ENCODE measurements at regions not wholly inside any gene's neighbourhood (a gene's known extent, or its start where the extent isn't known, plus 50 kb on each side); places are given as distances from the start of the nearest gene placed in this dataset.
"Not testable (repeated sequence)": the region's sequence is repeated elsewhere in the genome, so short reads cannot be mapped to it uniquely, and the experiment has no call there.

DNA sequence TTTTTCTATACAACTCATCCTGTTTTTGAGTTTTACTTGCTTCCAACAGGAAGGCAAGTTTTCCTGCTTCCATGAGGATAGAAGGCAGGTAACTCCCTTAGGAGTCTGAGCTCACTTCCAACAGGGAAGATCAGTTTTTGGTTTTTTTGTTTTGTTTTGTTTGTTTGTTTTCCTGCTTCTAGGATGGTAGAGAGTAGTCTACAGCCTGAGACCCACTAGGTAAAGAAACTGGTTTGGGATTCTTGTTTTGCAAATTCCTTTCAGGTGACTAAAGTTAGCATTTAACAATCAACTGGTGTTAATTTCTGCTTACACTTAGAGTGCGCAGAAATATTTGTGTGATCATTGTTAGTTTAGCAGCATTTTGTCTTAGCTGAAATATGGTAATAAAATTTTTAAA, 227.8 kb upstream of the TACR3 start:
- TF ChIP-seq POLR2AphosphoS5 (IDR thresholded peaks at IDR 0.05; ENCODE audit: low read depth, low read length): no peak
- TF ChIP-seq TAF1 (IDR thresholded peaks at IDR 0.05; ENCODE audit: borderline replicate concordance, low read depth, low read length): no peak
- TF ChIP-seq POLR2A (IDR thresholded peaks at IDR 0.05; ENCODE audit: low read depth, low read length): no peak

GRCh38 chr4:103946621-103947268, 227.0 kb upstream of the TACR3 start:
- DNase-seq (ENCODE audit: insufficient read length); FAIRE-seq: not testable (repeated sequence)

More for the DNA sequence above, 227.8 kb upstream of the TACR3 start:
- no peak for DNase-seq (ENCODE audit: insufficient read length)
- no peak for FAIRE-seq

DNA sequence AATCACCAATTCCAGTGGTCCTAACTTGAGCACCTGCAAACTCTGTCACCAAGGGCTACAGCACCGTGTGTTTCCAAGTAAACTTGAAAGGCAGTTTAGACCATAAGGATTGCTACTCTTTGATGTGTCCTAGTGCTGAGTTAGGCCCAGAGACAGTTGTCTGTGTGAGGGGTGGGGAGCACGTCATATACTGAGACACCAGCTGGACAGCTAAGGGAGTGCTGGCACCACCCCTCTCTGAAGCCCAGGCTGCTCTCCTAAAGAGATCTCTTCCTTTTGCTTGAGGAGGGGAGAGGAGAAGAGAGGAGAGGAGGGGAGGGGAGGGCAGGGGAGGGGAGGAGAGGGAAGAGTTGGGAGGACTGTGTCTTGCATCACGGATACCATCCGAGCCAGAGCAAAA, 218.7 kb upstream of the TACR3 start:
- no peak for DNase-seq (ENCODE audit: insufficient read length)
- no peak for TF ChIP-seq TAF1 (IDR thresholded peaks at IDR 0.05; ENCODE audit: borderline replicate concordance, low read depth, low read length)
- TF ChIP-seq POLR2A (IDR thresholded peaks at IDR 0.05; ENCODE audit: low read depth, low read length): no peak
- no peak for TF ChIP-seq POLR2AphosphoS5 (IDR thresholded peaks at IDR 0.05; ENCODE audit: low read depth, low read length)
- FAIRE-seq: no peak

DNA sequence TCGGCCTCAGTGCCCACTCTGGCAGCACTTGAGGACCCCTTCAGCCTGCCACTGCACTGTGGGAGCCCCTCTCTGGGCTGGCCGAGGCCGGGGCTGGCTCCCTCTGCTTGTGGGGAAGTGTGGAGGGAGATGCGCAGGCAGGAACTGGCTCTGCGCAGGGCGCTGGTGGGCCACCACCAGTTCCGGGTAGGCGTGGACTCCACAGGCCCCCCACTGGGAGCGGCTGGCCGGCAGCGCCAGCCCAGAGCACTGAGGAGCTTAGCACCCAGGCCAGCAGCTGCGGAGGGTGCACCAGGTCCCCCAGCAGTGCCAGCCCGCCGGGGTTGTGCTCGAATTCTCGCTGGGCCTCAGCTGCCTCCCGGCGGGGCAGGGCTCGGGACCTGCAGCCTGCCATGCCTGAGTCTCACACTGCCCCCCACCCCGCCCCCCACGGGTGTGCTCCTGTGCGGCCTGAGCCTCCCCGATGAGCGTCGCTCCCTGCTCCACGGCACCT, 216.9 kb upstream of the TACR3 start:
- TF ChIP-seq POLR2AphosphoS5 (IDR thresholded peaks at IDR 0.05; ENCODE audit: low read depth, low read length): no peak
- no peak for TF ChIP-seq TAF1 (IDR thresholded peaks at IDR 0.05; ENCODE audit: borderline replicate concordance, low read depth, low read length)
- TF ChIP-seq POLR2A (IDR thresholded peaks at IDR 0.05; ENCODE audit: low read depth, low read length): no peak
- FAIRE-seq: no peak

GRCh38 chr4:103934178-103934789, 214.5 kb upstream of the TACR3 start:
- TF ChIP-seq POLR2AphosphoS5 (IDR thresholded peaks at IDR 0.05; ENCODE audit: low read depth, low read length): no peak
- no peak for TF ChIP-seq POLR2A (IDR thresholded peaks at IDR 0.05; ENCODE audit: low read depth, low read length)
- TF ChIP-seq TAF1 (IDR thresholded peaks at IDR 0.05; ENCODE audit: borderline replicate concordance, low read depth, low read length): no peak
- FAIRE-seq: peak; percentile 72
- no peak for DNase-seq (ENCODE audit: insufficient read length)

More for the DNA sequence above, 216.9 kb upstream of the TACR3 start:
- DNase-seq (ENCODE audit: insufficient read length): no peak

- FAIRE-seq: no peak
- TF ChIP-seq TAF1 (IDR thresholded peaks at IDR 0.05; ENCODE audit: borderline replicate concordance, low read depth, low read length) (no peak), POLR2AphosphoS5 (IDR thresholded peaks at IDR 0.05; ENCODE audit: low read depth, low read length) (no peak)
Measured at GRCh38 chr4:103928370-103928769, 208.6 kb upstream of the TACR3 start.

DNA sequence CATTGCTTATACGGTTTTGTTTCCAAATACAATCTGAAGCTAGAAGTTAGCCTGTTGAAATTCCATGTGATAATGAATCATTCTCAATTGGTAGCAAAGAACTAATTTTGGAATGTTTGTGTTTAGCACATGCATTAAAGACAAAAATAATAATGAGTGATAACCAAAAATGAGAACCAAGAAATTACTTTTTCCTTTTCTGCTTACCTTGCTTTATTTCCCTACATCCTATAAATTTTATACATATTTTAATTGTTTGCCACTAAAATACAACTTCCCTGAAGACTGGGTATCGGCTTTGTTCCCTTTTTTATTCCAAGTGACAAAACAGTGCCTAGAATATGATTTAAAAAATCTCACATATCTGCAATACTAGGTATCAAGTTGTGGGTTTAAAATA, 203.8 kb upstream of the TACR3 start:
- DNase-seq (ENCODE audit: insufficient read length) (no peak), FAIRE-seq (no peak)
- no peak for TF ChIP-seq POLR2AphosphoS5 (IDR thresholded peaks at IDR 0.05; ENCODE audit: low read depth, low read length)
- no peak for TF ChIP-seq POLR2A (IDR thresholded peaks at IDR 0.05; ENCODE audit: low read depth, low read length)
- no peak for TF ChIP-seq TAF1 (IDR thresholded peaks at IDR 0.05; ENCODE audit: borderline replicate concordance, low read depth, low read length)

More at GRCh38 chr4:103928370-103928769, 208.6 kb upstream of the TACR3 start:
- no peak for DNase-seq (ENCODE audit: insufficient read length)

DNA sequence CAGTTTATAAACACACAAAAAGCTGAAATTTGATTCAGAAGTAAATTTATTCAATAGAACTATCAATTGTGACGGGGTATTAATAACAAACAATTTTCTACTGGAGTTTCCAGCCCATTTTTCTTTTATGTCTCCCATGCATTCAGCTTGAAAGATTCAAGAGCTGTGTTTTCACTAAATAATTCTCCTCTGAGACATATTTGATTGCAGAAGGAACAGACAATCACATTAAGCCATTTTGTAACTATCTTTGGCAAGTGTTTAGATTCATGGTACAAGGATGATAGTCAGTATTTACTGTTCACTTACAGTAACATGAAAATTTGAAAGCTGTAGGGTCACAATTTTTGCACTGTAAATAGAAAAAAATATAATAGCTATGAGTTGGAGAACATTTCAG, 198.4 kb upstream of the TACR3 start:
- DNase-seq (ENCODE audit: insufficient read length): no peak
- no peak for TF ChIP-seq TAF1 (IDR thresholded peaks at IDR 0.05; ENCODE audit: borderline replicate concordance, low read depth, low read length)
- TF ChIP-seq POLR2A (IDR thresholded peaks at IDR 0.05; ENCODE audit: low read depth, low read length): no peak
- no peak for TF ChIP-seq POLR2AphosphoS5 (IDR thresholded peaks at IDR 0.05; ENCODE audit: low read depth, low read length)
- no peak for FAIRE-seq

DNA sequence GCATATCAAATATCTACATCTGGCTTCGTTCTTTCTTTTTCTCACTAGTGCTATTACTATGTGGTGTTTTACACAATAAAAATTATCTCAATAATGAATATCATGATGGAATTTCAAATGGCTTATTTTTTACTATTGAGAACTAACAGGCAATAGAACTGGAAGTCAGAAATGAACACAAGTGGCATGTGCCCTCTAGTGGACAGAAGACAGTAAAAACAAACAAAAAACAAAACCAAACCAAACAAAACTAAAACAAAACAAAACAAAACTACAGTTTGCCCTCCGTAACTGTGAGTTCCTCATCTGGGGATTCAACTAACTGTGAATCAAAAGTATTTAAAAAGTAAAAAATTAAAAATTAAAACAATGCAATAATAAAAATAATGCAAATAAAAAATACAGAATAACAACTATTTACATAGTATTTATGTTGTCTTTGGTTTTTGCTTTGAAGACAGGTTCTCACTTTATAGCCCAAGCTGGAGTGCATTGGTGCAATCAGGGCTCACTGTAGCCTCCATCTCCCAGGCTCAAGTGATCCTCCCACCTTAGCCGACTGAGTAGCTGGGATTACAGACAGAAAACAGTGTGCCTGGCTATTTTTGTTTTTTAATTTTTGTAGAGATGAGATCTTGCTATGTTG, 195.6 kb upstream of the TACR3 start:
- DNase-seq (ENCODE audit: insufficient read length): no peak
- TF ChIP-seq POLR2AphosphoS5 (IDR thresholded peaks at IDR 0.05; ENCODE audit: low read depth, low read length) (no peak), TAF1 (IDR thresholded peaks at IDR 0.05; ENCODE audit: borderline replicate concordance, low read depth, low read length) (no peak), POLR2A (IDR thresholded peaks at IDR 0.05; ENCODE audit: low read depth, low read length) (no peak)
- peak; percentile 85 for FAIRE-seq

GRCh38 chr4:103907414-103907813, 187.6 kb upstream of the TACR3 start:
- TF ChIP-seq POLR2AphosphoS5 (IDR thresholded peaks at IDR 0.05; ENCODE audit: low read depth, low read length) (no peak), TAF1 (IDR thresholded peaks at IDR 0.05; ENCODE audit: borderline replicate concordance, low read depth, low read length) (no peak), POLR2A (IDR thresholded peaks at IDR 0.05; ENCODE audit: low read depth, low read length) (no peak)
- FAIRE-seq (no peak), DNase-seq (ENCODE audit: insufficient read length) (no peak)

DNA sequence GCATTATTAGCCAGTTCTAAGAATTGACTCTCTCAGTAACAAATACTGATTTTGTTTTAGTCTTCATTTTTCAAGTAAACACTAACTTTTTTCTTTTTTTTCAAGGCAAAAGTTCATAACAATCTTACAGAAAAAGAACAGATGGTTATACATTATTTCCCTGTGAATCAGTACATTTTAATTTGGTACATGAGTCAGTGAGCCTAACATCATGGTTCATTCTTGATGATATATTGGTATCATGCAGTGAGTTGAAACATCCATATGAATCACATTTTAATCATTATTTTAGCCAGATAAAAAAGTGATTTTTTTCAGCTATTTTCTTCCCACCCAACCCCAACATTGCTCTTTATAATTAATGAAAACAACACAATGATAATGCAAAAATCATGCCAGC, 184.3 kb upstream of the TACR3 start:
- TF ChIP-seq POLR2AphosphoS5 (IDR thresholded peaks at IDR 0.05; ENCODE audit: low read depth, low read length) (no peak), TAF1 (IDR thresholded peaks at IDR 0.05; ENCODE audit: borderline replicate concordance, low read depth, low read length) (no peak), POLR2A (IDR thresholded peaks at IDR 0.05; ENCODE audit: low read depth, low read length) (no peak)
- no peak for DNase-seq (ENCODE audit: insufficient read length)
- no peak for FAIRE-seq

GRCh38 chr4:103902730-103903129, 182.9 kb upstream of the TACR3 start:
- DNase-seq (ENCODE audit: insufficient read length) (no peak), FAIRE-seq (no peak)
- TF ChIP-seq POLR2A (IDR thresholded peaks at IDR 0.05; ENCODE audit: low read depth, low read length) (no peak), TAF1 (IDR thresholded peaks at IDR 0.05; ENCODE audit: borderline replicate concordance, low read depth, low read length) (no peak), POLR2AphosphoS5 (IDR thresholded peaks at IDR 0.05; ENCODE audit: low read depth, low read length) (no peak)

Measured in GM12892 (cell line).